HG03378 (cell line): ENCODE measurements at regions not wholly inside any gene's neighbourhood (a gene's known extent, or its start where the extent isn't known, plus 50 kb on each side); places are given as distances from the start of the nearest gene placed in this dataset.
A peak's percentile ranks its signal among the peaks of the same experiment; 100 is the strongest.

Experiments
- ATAC-seq: cut with Tn5 transposase; IDR thresholded peaks from one replicate; pipeline ENCODE4 v1.9.1; 2021; ENCODE audit warnings: mild to moderate bottlenecking, moderate library complexity; ENCODE audit not compliant: unreplicated experiment

DNA sequence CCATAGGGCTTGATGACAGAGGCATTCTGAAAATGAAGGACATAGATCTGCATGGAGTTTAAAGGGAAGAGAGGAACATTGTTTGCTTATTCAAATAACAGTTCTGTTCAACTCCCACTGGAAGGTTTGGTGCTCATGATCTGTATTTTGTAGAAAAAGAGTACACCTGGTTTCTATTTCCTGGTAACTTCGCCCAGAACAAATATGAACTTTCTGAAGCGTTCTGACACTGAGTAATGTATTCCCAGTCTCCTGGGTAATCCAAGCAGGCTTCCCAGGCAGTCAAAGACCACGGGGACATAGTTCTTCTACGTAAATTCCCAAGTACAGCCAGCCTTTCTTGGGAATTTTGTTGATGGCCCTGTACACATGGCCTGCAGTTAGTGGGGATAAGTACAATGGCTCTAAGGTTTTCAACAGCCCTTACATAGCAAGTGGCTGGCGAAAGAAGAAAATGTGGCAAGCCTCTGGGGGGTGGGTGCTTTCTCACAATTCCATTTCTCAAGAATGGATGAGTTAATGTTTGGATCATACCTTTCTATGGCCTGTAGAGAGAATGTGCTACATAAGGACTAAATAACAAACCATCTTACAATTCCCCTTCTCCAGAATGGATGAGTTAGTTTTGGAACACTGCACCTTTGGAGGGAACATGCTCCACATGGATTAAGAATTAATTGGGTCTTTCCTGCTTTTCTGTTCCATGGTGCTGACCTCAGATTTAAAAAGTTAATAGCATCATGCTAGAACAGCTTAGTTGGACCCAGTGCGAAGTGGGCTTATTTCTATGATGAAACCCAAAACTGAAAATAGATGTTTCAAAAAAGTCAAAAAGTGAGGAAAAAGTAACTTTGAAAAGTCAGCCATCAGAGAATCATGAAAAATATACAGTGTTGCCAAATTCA lies 52.7 kb downstream of the COL6A6 start:
- ATAC-seq, result no peak

DNA sequence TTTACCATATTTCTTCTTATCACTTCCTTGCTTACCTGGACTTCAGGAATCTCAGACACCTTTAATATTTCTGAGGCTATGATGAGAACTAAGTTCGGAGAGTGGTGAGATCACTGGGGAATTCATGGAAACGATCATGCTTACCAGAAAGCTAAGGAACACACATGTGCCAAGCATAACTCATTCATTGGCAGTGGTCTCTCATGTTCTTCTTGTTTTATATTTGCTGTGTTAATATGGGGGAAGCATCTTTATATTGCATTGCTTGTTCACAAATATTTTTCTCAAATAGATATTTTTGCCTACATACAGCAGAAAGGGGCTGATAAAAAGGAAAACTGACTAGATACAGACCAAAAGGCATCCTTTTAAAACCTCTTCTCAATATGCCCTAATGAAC lies 55.8 kb downstream of the COL6A6 start:
- no peak for ATAC-seq

DNA sequence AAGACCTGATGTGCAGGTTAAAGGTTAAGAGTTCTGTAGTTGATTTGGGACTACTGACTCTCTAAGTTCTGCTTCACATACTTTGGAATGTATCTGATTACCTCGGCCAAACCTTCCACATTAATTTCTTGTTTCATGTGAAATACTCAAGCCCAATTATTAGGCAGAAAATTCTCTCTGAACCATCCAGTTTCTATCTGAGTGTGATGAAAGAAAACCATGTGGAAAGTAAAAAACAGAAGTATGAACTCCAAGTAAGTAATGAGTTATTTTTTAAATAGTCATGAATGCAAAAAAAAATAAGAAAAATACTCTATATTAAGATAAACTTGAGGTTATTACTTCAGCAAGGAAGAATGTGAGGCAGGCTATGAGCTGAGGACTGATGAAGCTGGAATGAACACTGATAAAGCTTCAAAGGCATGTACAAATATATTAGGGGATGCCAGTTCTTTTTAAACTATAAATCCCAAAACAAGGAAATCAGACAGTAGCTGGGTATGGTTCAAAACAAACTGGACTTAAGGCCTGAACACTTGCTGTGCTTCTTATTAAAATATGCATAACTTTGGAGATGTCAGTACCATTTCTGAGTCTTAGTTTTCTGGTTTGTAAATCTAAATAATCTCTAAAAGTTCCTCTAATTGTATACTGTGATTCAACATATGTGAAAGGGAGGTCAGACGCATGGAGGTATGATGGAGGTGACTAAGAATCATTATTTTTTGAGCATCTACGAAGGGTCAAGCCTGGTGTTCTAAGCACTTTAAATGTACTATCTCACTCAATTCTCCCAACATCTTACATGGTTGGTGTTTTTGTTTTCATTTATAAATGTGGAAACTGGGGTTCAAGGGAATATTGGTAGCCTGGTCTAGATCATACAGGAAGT lies 59.6 kb downstream of the COL6A6 start:
- ATAC-seq, result no peak

DNA sequence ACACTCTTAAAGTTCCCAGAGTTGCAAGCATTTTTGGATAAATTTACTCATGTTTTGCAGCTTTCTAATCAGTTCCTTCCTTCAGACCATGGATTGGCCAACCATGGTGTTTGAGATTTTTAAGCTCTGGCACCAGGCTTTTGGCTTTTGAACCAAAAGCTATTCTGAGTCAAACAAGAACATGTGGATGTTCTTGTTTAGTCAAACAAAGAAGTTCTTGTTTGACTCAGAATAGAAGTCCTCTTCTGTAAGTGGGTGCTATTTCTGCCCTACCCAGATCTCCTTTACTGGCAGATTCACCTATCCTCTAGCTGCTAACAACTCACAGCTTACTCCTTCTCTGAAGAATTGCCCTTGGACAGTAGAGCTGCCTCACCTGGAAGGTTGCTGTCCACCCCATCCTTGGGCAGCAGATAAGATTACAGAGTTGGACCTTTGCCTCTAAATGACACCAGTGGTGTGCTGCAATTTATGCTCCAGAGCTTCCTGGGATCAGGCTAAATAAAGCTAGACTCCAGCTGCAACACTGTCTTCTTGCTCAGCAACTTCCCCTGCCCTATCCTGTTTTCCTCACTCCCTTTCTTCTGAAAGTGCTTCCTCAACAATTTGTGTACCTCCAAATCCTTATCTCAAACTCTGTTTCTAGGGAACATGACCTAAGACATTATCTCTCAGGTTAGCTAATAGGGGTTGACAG lies 65.6 kb downstream of the COL6A6 start:
- peak; percentile 84 for ATAC-seq

DNA sequence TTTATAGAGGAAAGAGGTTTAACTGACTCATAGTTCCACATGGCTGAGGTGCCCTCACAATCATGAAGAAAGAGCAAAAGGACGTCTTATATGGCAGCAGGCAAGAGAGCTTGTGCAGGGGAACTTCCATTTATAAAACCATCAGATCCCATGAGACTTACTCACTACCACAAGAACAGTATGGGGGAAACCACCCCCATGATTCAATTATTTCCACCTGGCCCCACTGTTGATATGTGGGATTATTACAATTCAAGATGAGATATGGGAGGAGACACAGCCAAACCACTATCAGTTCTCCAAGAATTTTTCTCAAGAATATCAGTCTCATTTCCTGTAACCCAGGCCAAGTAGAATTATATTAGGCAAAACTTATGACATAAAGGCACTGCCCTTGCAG lies 77.8 kb downstream of the COL6A6 start:
- peak; percentile 51 for ATAC-seq

DNA sequence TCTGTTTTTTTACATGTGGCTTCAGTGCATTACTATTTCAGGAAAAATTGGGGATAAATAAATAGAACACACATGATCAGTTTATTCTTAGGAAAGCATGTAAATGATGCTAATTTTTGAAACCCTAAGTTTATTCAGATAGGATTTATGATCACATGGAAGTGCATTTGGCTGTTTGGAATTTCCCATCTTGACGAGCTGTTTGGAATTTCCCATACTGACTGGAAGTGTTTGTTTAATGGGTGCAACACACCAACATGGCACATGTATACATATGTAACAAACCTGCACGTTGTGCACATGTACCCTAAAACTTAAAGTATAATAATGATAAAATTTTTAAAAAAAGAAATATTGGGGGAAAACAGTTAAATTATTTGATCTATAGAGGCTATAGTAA lies 79.5 kb downstream of the COL6A6 start:
- no peak for ATAC-seq

DNA sequence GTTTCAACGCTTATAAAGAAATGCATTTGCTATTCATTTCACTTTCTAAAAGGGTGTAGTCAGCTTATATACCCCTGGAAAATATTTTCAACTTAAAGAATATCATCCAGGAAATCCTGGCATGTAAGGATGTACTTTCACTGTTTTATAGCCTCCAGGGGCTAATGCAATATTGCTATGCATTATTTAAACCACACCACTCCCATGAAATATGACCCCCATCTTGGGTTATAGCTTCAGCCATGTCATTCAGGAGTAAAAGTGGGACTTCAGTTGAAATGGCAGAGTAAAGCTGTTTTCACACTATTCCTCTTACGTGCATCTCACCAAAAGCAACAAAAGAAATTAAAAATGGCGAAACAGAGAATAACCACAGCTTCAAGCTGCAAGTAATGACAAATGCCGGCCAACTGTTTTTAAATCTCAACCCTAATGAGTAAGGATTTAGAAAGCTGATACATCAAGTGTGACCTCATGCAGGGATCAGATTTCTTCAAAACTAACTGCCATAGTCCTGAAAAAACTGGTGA lies 84.5 kb downstream of the COL6A6 start:
- no peak for ATAC-seq

DNA sequence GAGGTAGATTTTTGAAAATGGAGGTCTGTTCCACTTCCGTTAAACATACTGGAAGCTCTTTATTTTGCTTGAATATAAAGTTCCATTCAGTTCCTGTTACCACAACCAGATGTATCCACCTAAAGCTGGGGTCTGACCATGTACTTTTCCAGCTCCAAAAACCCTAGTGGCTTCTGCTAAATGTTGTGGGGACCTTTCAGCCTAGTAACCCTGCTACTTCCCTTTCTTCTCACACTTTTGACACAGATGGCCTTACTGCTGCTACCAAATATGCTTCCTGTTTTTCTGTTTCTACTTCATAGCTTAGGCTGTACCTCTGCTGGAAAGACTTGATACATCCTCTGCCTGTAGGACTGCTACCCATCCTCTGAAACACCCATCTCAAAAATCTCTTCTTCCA lies 87.8 kb downstream of the COL6A6 start:
- ATAC-seq, result no peak

DNA sequence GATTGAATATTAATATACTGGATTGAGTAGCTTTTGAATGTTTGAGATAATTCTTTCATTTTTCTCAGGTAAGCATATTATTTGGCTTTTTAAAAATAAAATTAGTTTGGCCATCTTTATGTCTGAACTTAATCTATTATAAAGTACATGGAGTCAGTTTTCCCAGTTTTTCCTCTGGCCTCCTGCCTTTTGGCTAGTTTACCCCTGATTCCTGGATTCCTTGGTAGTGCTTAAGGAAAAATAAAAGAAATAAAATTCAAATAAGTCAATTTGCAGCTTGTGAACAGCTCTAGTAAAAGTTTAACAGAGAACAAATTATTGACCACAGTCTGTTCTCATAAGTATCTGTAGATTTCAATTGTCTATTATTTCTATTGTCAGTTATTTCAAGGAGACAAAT lies 89.4 kb downstream of the COL6A6 start:
- ATAC-seq, result no peak

DNA sequence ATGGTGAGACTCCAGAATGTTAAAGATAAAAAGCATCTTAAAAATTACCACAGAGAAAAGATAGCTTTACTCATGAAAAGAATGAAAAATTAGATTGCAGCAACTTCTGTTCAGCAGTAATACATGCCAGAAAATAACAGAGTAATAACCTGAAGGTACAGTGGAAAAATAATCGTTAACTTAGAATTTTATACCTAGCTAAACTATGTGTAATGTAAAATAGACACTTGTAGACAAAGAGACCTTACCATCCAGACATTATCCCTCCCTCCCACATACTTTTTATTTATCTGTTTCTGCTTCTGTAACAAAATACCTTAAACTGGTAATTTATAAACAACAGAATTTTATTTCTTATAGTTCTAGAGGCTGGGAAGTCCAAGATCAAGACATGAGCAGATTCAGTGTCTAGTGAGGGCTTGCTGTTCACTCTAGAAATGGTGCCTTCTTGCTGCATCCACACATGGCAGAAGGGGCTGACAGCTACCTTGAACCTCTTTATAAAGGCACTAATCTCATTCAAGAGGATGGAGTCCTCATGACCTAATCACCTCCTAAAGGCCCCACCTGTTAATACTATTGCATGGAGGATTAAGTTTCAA lies 90.7 kb downstream of the COL6A6 start:
- ATAC-seq, result no peak

DNA sequence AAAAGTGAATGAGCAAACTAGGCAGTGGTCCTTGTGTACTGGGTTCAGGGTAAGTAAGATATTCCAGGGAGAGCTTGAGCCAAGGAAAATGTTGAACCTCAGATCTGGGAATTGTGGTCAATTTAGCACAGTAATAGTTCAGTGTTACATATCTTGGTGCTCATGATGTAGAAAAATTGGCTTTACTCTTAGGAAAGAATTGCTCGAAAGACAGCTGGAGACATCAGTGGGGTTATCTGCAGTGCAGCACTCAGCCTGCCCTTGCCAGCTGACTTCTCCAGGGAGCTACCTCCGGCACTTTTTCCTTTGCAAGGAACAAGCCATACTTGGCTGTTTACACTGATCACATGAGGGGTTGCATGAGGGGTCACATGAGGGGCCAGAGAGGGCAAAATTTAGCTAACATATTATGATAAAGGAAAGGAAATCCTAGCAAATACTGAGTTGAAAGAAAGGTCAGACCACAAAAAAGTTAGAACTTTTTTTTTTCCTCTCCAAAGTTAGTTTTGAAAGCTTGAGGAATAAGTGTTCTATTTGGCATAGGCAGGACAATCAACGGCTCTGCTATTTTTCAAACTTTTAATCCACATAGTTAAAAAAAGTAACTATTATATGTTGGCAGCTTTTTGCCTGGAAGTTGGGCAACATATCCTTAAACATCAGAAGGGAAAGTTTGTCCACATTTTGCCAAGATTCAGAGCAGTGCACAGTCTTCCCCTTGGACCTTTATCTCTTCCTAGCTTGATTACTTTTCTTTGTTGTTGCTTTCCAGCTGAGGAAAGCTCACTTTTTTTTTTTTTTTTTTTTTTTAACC lies 92.4 kb downstream of the COL6A6 start:
- ATAC-seq, result no peak

DNA sequence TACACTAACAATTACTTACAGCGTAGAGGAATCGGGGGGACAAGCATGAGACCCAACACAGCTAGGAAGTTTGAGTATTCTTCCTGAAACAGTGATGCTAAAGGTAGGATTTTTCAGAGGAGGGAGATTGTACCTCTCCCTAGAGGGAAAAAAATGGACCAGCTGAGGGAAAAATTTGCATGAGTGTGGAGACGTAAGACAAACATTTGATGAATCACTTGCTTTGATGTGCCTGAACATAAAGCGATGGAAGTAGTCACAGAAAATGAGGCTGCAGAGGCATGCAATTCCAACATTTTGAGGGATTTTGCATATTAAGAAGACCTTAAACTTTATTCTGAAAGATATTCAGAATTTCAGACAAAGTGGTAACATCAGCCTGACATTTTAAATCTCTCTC lies 102.2 kb downstream of the COL6A6 start:
- ATAC-seq, result no peak

DNA sequence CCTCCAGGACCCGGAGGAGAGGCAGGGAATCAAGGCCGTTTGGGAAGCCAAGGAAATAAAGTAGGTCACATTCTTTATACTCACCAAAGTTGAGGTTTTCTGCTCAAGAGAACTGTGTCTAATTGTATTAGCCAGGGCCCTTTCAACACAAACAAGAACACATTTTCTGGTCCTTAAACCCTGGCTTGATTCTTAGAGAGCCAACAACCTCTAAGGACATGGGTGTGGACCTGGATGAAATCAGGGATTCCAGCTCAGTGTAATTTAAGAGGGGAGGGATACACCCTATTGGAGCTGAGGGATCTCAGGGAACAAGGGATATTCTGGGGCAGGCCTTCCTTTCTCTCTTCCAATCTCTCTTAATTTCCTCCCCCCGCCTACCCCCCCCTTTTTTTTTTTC lies 104.8 kb downstream of the COL6A6 start:
- no peak for ATAC-seq

DNA sequence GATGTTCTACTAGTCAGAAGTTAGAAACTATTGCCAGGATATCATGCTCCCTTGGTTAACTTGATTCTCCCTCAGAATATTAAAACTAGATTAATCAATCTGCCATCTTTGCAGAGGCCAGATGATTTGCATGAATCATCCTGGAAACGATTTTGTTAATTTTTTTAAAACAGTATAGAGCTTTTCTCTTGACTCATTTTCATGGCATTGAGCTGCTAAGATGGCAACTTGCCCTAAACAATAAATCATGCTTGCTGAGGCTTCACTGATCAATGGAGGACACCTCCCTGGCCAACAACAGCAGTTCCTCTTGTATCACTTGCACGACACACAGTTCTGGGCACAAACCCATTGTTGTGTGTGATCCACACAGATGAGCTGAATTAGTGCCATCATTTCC lies 109.1 kb downstream of the COL6A6 start:
- ATAC-seq, result no peak

DNA sequence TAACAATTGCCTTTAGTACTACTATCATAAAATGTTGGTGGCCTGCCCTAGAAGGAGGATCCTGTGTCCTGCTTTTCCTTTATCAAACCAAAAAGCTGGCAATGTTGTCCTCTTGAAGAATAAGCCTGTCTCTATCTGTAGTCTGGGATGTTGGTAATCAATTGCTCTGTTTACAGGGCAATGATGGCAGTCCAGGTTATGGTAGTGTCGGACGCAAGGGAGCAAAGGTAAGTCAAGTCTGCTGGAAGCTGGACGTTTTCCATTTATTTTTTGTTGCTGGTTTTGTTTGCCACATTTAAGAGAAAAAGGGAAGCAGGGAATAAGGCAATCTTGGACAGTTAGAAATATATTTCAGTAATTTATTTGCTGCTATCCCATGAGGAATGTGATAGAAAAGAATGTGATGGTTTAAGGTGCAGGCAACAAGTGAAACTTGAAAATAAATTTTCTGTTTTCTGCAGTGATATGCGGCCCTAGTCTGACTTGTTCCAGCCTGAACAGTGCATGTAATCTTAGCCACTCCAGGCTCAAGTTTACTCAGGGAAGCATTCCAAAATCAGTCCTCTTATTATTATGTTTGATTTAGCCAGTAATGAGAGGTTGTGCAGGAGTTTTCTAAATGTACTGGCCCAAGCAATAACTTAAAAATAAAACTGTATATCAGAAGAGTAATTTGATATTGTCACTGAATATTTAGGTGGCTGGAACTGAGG lies 110.3 kb downstream of the COL6A6 start:
- ATAC-seq, result no peak

DNA sequence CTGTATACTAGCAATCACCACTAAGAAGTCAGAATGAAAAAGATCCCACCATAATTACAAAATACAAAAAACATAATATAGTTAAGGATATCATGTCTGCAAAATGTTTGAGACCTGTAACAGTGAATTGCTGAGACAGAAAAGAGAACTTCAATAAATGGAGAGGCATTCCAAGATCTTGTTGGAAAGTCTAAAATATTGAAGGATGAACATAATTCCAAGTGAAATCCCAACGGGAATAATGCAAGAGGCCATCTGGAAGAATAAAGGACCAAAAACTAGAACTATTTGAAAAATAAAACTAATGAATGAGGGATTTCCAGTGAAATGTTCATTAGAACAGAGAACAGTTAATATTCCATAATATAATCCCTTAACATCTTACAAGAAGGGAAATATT lies 110.9 kb downstream of the COL6A6 start:
- no peak for ATAC-seq
